Sigmoid colon (tissue), 4 donors: ENCODE measurements at regions not wholly inside any gene's neighbourhood (a gene's known extent, or its start where the extent isn't known, plus 50 kb on each side); places are given as distances from the start of the nearest gene placed in this dataset.

ENCODE experiments used
- EP300 ChIP-seq, 4 donors: sonication (generic); formaldehyde crosslinking; IDR thresholded peaks; one replicate each; pipeline ENCODE4 v1.6.1; 2017; ENCODE audit warnings: antibody characterized with exemption in 4 of 4
- POLR2A ChIP-seq, 2 donors: fragments of 450-650 bp; IDR thresholded peaks; one replicate each; pipeline ENCODE4 v1.6.1; 2016; ENCODE audit warnings: antibody characterized with exemption in 2 of 2, mild to moderate bottlenecking in 2 of 2, moderate library complexity in 2 of 2
- TF ChIP-seq, protein P1 (sequence below), 4 experiments: fragments of 450-650 bp in 3 of 4; fragments of 200-600 bp in 1 of 4; IDR thresholded peaks; one replicate each; pipeline ENCODE4 v1.5.1; 2016 to 2019; ENCODE audit warnings: antibody characterized with exemption in 4 of 4, mild to moderate bottlenecking in 3 of 4, moderate library complexity in 2 of 4

DNA sequence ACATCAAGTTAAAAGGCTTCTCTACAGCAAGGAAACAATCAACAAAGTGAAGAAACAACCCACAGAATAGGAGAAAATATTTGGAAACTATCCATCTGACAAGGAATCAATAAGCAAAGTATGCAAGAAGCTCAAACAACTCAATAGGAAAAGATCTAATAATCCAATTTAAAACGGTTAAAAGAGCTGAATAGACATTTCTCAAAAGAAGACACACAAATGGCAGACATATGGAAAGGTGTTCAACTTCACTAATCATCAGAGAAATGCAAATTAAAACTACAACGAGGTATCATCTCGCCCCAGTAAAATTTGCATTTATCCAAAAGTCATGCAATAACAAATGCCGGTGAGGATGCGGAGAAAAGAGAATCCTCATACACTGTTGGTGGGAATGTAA lies 82.2 kb upstream of the NECTIN3 start:
- TF ChIP-seq, protein P1, sequence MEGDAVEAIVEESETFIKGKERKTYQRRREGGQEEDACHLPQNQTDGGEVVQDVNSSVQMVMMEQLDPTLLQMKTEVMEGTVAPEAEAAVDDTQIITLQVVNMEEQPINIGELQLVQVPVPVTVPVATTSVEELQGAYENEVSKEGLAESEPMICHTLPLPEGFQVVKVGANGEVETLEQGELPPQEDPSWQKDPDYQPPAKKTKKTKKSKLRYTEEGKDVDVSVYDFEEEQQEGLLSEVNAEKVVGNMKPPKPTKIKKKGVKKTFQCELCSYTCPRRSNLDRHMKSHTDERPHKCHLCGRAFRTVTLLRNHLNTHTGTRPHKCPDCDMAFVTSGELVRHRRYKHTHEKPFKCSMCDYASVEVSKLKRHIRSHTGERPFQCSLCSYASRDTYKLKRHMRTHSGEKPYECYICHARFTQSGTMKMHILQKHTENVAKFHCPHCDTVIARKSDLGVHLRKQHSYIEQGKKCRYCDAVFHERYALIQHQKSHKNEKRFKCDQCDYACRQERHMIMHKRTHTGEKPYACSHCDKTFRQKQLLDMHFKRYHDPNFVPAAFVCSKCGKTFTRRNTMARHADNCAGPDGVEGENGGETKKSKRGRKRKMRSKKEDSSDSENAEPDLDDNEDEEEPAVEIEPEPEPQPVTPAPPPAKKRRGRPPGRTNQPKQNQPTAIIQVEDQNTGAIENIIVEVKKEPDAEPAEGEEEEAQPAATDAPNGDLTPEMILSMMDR (IDR thresholded peaks at IDR 0.05): no peak
- no peak for TF ChIP-seq POLR2A (IDR thresholded peaks at IDR 0.05)
- no peak for TF ChIP-seq EP300 (IDR thresholded peaks at IDR 0.05)
